IMR-90 (cell line): ENCODE measurements at regions not wholly inside any gene's neighbourhood (a gene's known extent, or its start where the extent isn't known, plus 50 kb on each side); places are given as distances from the start of the nearest gene placed in this dataset.

Source experiments
- ATAC-seq: fragments of 200-7000 bp; cut with Tn5 transposase; 2 replicates; pipeline ENCODE4 v1.9.1; 2020; ENCODE audit warnings: low read depth, mild to moderate bottlenecking, moderate library complexity
- BruUV-seq: library from RNA; stranded (reverse); fragments of 400-500 nt; replicated peaks from 2 replicates; lab custom pipeline; 2021; lab: Mats Ljungman, UMichigan
- CTCF ChIA-PET: fragments of 300-600 bp; formaldehyde crosslinking; extraction: SDS; loops from one replicate; lab custom pipeline; 2021; ENCODE audit warnings: antibody characterized with exemption; lab: Yijun Ruan, JAX
- POLR2A ChIA-PET: fragments of 300-600 bp; sonication (Branson Sonifier 250); formaldehyde crosslinking; loops from one replicate; lab custom pipeline; 2022; ENCODE audit warnings: antibody characterized with exemption; ENCODE audit not compliant: unreplicated experiment; lab: Charles Lee
- DNase-seq: peaks from one replicate; pipeline ENCODE4 v3.0.0; 2013
- H2AFZ ChIP-seq: replicated peaks from 2 replicates; pipeline ENCODE3; 2013; ENCODE audit warnings: low read length, mild to moderate bottlenecking; ENCODE audit not compliant: poor library complexity
- H2AK5ac ChIP-seq: 2 replicates; pipeline ENCODE4 v1.6.1; 2013; ENCODE audit warnings: low read depth, low read length, inconsistent platforms
- H2AK9ac ChIP-seq: replicated peaks from 2 replicates; pipeline ENCODE3; 2013; ENCODE audit warnings: mild to moderate bottlenecking, low read depth, low read length, moderate library complexity; ENCODE audit not compliant: poor library complexity
- H2BK120ac ChIP-seq: 2 replicates; pipeline ENCODE4 v1.6.1; 2013; ENCODE audit warnings: low read depth, low read length, inconsistent platforms
- H2BK15ac ChIP-seq: 3 replicates; pipeline ENCODE4 v1.6.1; 2013; ENCODE audit warnings: low read depth, low read length, inconsistent platforms
- H2BK20ac ChIP-seq: 2 replicates; pipeline ENCODE4 v1.6.1; 2013; ENCODE audit warnings: low read depth, mild to moderate bottlenecking, inconsistent platforms, low read length, moderate library complexity
- H2BK5ac ChIP-seq: 2 replicates; pipeline ENCODE4 v1.6.1; 2013; ENCODE audit warnings: mild to moderate bottlenecking, low read depth, low read length, inconsistent platforms; ENCODE audit not compliant: poor library complexity, severe bottlenecking
- H3K14ac ChIP-seq: replicated peaks from 2 replicates; pipeline ENCODE4 v1.6.1; 2013; ENCODE audit warnings: low read depth, low read length, inconsistent platforms
- H3K18ac ChIP-seq: 2 replicates; pipeline ENCODE4 v1.6.1; 2013; ENCODE audit warnings: low read depth, low read length, control low read depth
- H3K23ac ChIP-seq: 2 replicates; pipeline ENCODE4 v1.6.1; 2013; ENCODE audit warnings: low read depth, low read length, inconsistent platforms
- H3K27ac ChIP-seq: 2 replicates; pipeline ENCODE4 v1.5.1; 2013; ENCODE audit warnings: mild to moderate bottlenecking, control low read depth, low read length; ENCODE audit not compliant: insufficient read depth
- H3K27me3 ChIP-seq: 2 replicates; pipeline ENCODE4 v1.6.1; 2013; ENCODE audit warnings: low read length; ENCODE audit not compliant: control insufficient read depth, insufficient read depth
- H3K36me3 ChIP-seq: 2 replicates; pipeline ENCODE4 v1.6.1; 2013; ENCODE audit warnings: low read length, mixed read lengths; ENCODE audit not compliant: control insufficient read depth, insufficient read depth
- H3K4ac ChIP-seq: 2 replicates; pipeline ENCODE4 v1.6.1; 2013; ENCODE audit warnings: low read depth, low read length, inconsistent platforms
- H3K4me1 ChIP-seq: 2 replicates; pipeline ENCODE4 v1.6.1; 2013; ENCODE audit warnings: low read length, mixed read lengths; ENCODE audit not compliant: control insufficient read depth, insufficient read depth
- H3K4me2 ChIP-seq: 2 replicates; pipeline ENCODE4 v1.6.1; 2013; ENCODE audit warnings: low read depth, mild to moderate bottlenecking, control low read depth, low read length, moderate library complexity
- H3K4me3 ChIP-seq: 2 replicates; pipeline ENCODE4 v1.5.1; 2013; ENCODE audit warnings: low read depth, mild to moderate bottlenecking, control low read depth, low read length, moderate library complexity; ENCODE audit not compliant: insufficient read depth
- H3K56ac ChIP-seq: 2 replicates; pipeline ENCODE4 v1.6.1; 2013; ENCODE audit warnings: low read length, inconsistent platforms; ENCODE audit not compliant: insufficient read depth; ENCODE audit errors: extremely low read depth
- H3K79me1 ChIP-seq, 2 experiments: 2 replicates each; pipeline ENCODE4 v1.6.1; 2013; ENCODE audit warnings: low read length in 2 of 2, inconsistent platforms in 1 of 2, low read depth in 1 of 2
- H3K9ac ChIP-seq: 2 replicates; pipeline ENCODE4 v1.6.1; 2013; ENCODE audit warnings: low read depth, low read length, control low read depth
- H3K9me1 ChIP-seq: 2 replicates; pipeline ENCODE4 v1.6.1; 2013; ENCODE audit warnings: low read length, inconsistent platforms; ENCODE audit not compliant: insufficient read depth
- H3K9me3 ChIP-seq: 2 replicates; pipeline ENCODE4 v1.6.1; 2013; ENCODE audit warnings: low read length; ENCODE audit not compliant: control insufficient read depth, insufficient read depth
- H4K20me1 ChIP-seq: 2 replicates; pipeline ENCODE4 v1.6.1; 2013; ENCODE audit warnings: low read length, inconsistent platforms; ENCODE audit not compliant: insufficient read depth
- H4K5ac ChIP-seq: 2 replicates; pipeline ENCODE4 v1.6.1; 2013; ENCODE audit warnings: mild to moderate bottlenecking, low read depth, low read length, control low read depth
- H4K8ac ChIP-seq, 2 experiments: 2 replicates each; pipeline ENCODE4 v1.6.1; 2013; ENCODE audit warnings: low read depth in 2 of 2, low read length in 2 of 2, control low read depth in 1 of 2, inconsistent platforms in 1 of 2
- H4K91ac ChIP-seq: 2 replicates; pipeline ENCODE4 v1.6.1; 2013; ENCODE audit warnings: low read depth, low read length, inconsistent platforms; ENCODE audit not compliant: insufficient read depth
- BHLHE40 ChIP-seq: fragments of 150-350 bp; IDR thresholded peaks from 2 replicates; pipeline ENCODE4 v1.6.1; 2016; ENCODE audit warnings: mild to moderate bottlenecking, low read depth, low read length
- CEBPB ChIP-seq: IDR thresholded peaks from 2 replicates; pipeline ENCODE4 v1.6.1; 2012; ENCODE audit warnings: low read depth, low read length, improper control_type of control experiment
- CHD1 ChIP-seq: IDR thresholded peaks from 2 replicates; pipeline ENCODE4 v1.6.1; 2012; ENCODE audit warnings: low read depth, low read length, improper control_type of control experiment
- MAFK ChIP-seq: IDR thresholded peaks from 2 replicates; pipeline ENCODE4 v1.6.1; 2012; ENCODE audit warnings: low read depth, low read length, improper control_type of control experiment
- MAZ ChIP-seq: IDR thresholded peaks from 2 replicates; pipeline ENCODE4 v1.6.1; 2012; ENCODE audit warnings: low read depth, mild to moderate bottlenecking, low read length, improper control_type of control experiment, moderate library complexity, borderline replicate concordance
- MXI1 ChIP-seq: IDR thresholded peaks from 2 replicates; pipeline ENCODE4 v1.6.1; 2012; ENCODE audit warnings: low read depth, mild to moderate bottlenecking, low read length, moderate library complexity, borderline replicate concordance
- POLR2A ChIP-seq: IDR thresholded peaks from 2 replicates; pipeline ENCODE4 v1.6.1; 2012; ENCODE audit warnings: mild to moderate bottlenecking, low read depth, low read length
- RAD21 ChIP-seq: IDR thresholded peaks from 2 replicates; pipeline ENCODE4 v1.6.1; 2012; ENCODE audit warnings: low read length, improper control_type of control experiment
- SMC3 ChIP-seq: fragments of 150-350 bp; IDR thresholded peaks from 2 replicates; pipeline ENCODE4 v1.6.1; 2016; ENCODE audit warnings: low read depth, mild to moderate bottlenecking, antibody characterized with exemption, low read length, moderate library complexity
- WGBS, 2 experiments: methylation state at CpG; one replicate each; pipeline versions ENCODE4 v1.1.5 to v1.1.7; 2013; ENCODE audit warnings: missing lambda C conversion rate in 2 of 2; ENCODE audit not compliant: insufficient read length in 1 of 2; ENCODE audit errors: extremely low coverage in 2 of 2; 5-methylcytosine and 5-hydroxymethylcytosine counted together
- dilution Hi-C: fragments of 300-500 bp; cut with HindIII; formaldehyde crosslinking; loops from one replicate; pipeline ENCODE4 v1.14.3; 2018; ENCODE audit warnings: low sequenced_read_pairs; ENCODE audit not compliant: unreplicated experiment
- in situ Hi-C: fragments of 300-500 bp; cut with MboI; formaldehyde crosslinking; loops from 3 replicates; pipeline ENCODE4 v1.14.3; 2019; ENCODE audit warnings: low sequenced_read_pairs, inconsistent platforms, mixed read lengths
- intact Hi-C: fragments of 100-400 bp; cut with micrococcal nuclease; formaldehyde crosslinking; loops from 2 replicates; pipeline ENCODE4 v1.10.0; 2022
- TF ChIP-seq, protein P1 (sequence below): fragments of 150-350 bp; IDR thresholded peaks from 2 replicates; pipeline ENCODE4 v1.6.1; 2016; ENCODE audit warnings: low read depth, mild to moderate bottlenecking, low read length, moderate library complexity, borderline replicate concordance
- TF ChIP-seq, protein P2 (sequence below): fragments of 150-350 bp; IDR thresholded peaks from 2 replicates; pipeline ENCODE4 v1.6.1; 2017; ENCODE audit warnings: mild to moderate bottlenecking, antibody characterized with exemption, low read length, low read depth

DNA sequence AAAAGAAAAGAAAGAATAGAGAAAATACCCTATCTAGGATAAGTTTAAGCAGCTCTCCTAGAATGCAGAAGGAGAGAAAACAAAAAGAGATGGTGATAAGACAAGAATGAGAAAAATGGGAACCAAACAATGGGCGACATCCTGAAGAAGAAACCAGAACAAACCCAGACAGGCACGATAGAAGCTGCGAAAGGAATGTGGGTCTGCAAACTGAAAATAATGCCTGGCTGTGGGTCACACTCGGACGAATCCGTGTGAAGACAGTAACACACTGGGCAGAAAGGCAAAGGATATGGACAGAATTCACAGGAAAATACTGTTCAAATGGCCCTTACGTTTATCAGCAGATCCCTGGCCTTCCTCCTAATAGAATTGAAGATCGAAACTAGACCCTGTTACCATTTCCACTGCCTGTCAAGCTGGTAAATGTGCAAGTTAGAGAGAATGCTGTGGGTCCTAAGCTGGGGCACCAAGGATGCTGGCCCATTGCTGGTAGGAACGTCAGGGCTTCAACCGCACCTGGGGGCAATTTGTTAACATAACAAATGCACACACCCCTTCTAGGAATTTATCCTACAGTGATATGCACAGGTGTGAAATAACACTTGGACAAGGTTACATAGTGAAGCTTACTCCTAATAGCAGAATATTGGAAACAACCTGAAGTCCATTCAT is 117.5 kb upstream of the RFLNA start:
- TF ChIP-seq MAFK (no peak), MAZ (no peak), MXI1 (no peak), SMC3 (no peak), CHD1 (no peak), POLR2A (no peak), RAD21 (no peak), CEBPB (no peak), BHLHE40 (no peak)
- TF ChIP-seq, protein P1, sequence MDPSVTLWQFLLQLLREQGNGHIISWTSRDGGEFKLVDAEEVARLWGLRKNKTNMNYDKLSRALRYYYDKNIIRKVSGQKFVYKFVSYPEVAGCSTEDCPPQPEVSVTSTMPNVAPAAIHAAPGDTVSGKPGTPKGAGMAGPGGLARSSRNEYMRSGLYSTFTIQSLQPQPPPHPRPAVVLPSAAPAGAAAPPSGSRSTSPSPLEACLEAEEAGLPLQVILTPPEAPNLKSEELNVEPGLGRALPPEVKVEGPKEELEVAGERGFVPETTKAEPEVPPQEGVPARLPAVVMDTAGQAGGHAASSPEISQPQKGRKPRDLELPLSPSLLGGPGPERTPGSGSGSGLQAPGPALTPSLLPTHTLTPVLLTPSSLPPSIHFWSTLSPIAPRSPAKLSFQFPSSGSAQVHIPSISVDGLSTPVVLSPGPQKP, result no peak
- TF ChIP-seq, protein P2, sequence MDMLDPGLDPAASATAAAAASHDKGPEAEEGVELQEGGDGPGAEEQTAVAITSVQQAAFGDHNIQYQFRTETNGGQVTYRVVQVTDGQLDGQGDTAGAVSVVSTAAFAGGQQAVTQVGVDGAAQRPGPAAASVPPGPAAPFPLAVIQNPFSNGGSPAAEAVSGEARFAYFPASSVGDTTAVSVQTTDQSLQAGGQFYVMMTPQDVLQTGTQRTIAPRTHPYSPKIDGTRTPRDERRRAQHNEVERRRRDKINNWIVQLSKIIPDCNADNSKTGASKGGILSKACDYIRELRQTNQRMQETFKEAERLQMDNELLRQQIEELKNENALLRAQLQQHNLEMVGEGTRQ, result no peak
- Histone ChIP-seq H2BK5ac (no peak overlapping the region), H2AK9ac (no peak overlapping the region), H3K4me1 (no peaks in the 10 kb centered on the region), H3K9ac (no peak overlapping the region), H3K18ac (no peak overlapping the region), H3K9me3 (no peaks in the 10 kb centered on the region), H3K79me1 (no peaks in the 10 kb centered on the region), H2BK120ac (no peak overlapping the region), H2AFZ (no peak overlapping the region), H4K8ac (no peak overlapping the region), H4K20me1 (no peaks in the 10 kb centered on the region), H3K27ac (no peak overlapping the region), H3K27me3 (peaks cover 29% of the 10 kb centered on the region), H3K36me3 (no peaks in the 10 kb centered on the region), H2BK20ac (no peak overlapping the region), H3K4me2 (no peak overlapping the region), H3K56ac (no peak overlapping the region), H3K4ac (no peak overlapping the region), H2AK5ac (no peak overlapping the region), H3K9me1 (0 out of 2 replicates have a peak, but pooled peaks cover 1% of the 10 kb centered on the region), H4K91ac (no peak overlapping the region), H3K14ac (no peak overlapping the region), H4K5ac (no peak overlapping the region), H2BK15ac (no peak overlapping the region), H3K23ac (no peak overlapping the region), H3K4me3 (no peak overlapping the region)
- ChIA-PET CTCF (interaction anchor here (1.3 kb wide), 1 partner anchor 11 kb away, joined by 3 read pairs; no protein-coding TSS in a partner anchor), POLR2A (no interaction called here)
- ATAC-seq, result no peak
- dilution Hi-C loops (no loop called here), in situ Hi-C loops (no loop called here), intact Hi-C loops (no loop called here)
- BruUV-seq, result no TSS peak
- 86% methylated on average over 4 of the region's 10 CpGs; no CpG with 5 or more reads in 1 of the 2 experiments for WGBS, 2 experiments
- no peak for DNase-seq
